IMR-90 (cell line): ENCODE measurements at regions not wholly inside any gene's neighbourhood (a gene's known extent, or its start where the extent isn't known, plus 50 kb on each side); places are given as distances from the start of the nearest gene placed in this dataset.

ENCODE experiments used
- ATAC-seq: fragments of 200-7000 bp; cut with Tn5 transposase; 2 replicates; pipeline ENCODE4 v1.9.1; 2020; ENCODE audit warnings: low read depth, mild to moderate bottlenecking, moderate library complexity
- BruUV-seq: library from RNA; stranded (reverse); fragments of 400-500 nt; replicated peaks from 2 replicates; lab custom pipeline; 2021; lab: Mats Ljungman, UMichigan
- CTCF ChIA-PET: fragments of 300-600 bp; formaldehyde crosslinking; extraction: SDS; loops from one replicate; lab custom pipeline; 2021; ENCODE audit warnings: antibody characterized with exemption; lab: Yijun Ruan, JAX
- POLR2A ChIA-PET: fragments of 300-600 bp; sonication (Branson Sonifier 250); formaldehyde crosslinking; loops from one replicate; lab custom pipeline; 2022; ENCODE audit warnings: antibody characterized with exemption; ENCODE audit not compliant: unreplicated experiment; lab: Charles Lee
- DNase-seq: peaks from one replicate; pipeline ENCODE4 v3.0.0; 2013
- H2AFZ ChIP-seq: replicated peaks from 2 replicates; pipeline ENCODE3; 2013; ENCODE audit warnings: low read length, mild to moderate bottlenecking; ENCODE audit not compliant: poor library complexity
- H2AK5ac ChIP-seq: 2 replicates; pipeline ENCODE4 v1.6.1; 2013; ENCODE audit warnings: low read depth, low read length, inconsistent platforms
- H2AK9ac ChIP-seq: replicated peaks from 2 replicates; pipeline ENCODE3; 2013; ENCODE audit warnings: mild to moderate bottlenecking, low read depth, low read length, moderate library complexity; ENCODE audit not compliant: poor library complexity
- H2BK120ac ChIP-seq: 2 replicates; pipeline ENCODE4 v1.6.1; 2013; ENCODE audit warnings: low read depth, low read length, inconsistent platforms
- H2BK15ac ChIP-seq: 3 replicates; pipeline ENCODE4 v1.6.1; 2013; ENCODE audit warnings: low read depth, low read length, inconsistent platforms
- H2BK20ac ChIP-seq: 2 replicates; pipeline ENCODE4 v1.6.1; 2013; ENCODE audit warnings: low read depth, mild to moderate bottlenecking, inconsistent platforms, low read length, moderate library complexity
- H2BK5ac ChIP-seq: 2 replicates; pipeline ENCODE4 v1.6.1; 2013; ENCODE audit warnings: mild to moderate bottlenecking, low read depth, low read length, inconsistent platforms; ENCODE audit not compliant: poor library complexity, severe bottlenecking
- H3K14ac ChIP-seq: replicated peaks from 2 replicates; pipeline ENCODE4 v1.6.1; 2013; ENCODE audit warnings: low read depth, low read length, inconsistent platforms
- H3K18ac ChIP-seq: 2 replicates; pipeline ENCODE4 v1.6.1; 2013; ENCODE audit warnings: low read depth, low read length, control low read depth
- H3K23ac ChIP-seq: 2 replicates; pipeline ENCODE4 v1.6.1; 2013; ENCODE audit warnings: low read depth, low read length, inconsistent platforms
- H3K27ac ChIP-seq: 2 replicates; pipeline ENCODE4 v1.5.1; 2013; ENCODE audit warnings: mild to moderate bottlenecking, control low read depth, low read length; ENCODE audit not compliant: insufficient read depth
- H3K27me3 ChIP-seq: 2 replicates; pipeline ENCODE4 v1.6.1; 2013; ENCODE audit warnings: low read length; ENCODE audit not compliant: control insufficient read depth, insufficient read depth
- H3K36me3 ChIP-seq: 2 replicates; pipeline ENCODE4 v1.6.1; 2013; ENCODE audit warnings: low read length, mixed read lengths; ENCODE audit not compliant: control insufficient read depth, insufficient read depth
- H3K4ac ChIP-seq: 2 replicates; pipeline ENCODE4 v1.6.1; 2013; ENCODE audit warnings: low read depth, low read length, inconsistent platforms
- H3K4me1 ChIP-seq: 2 replicates; pipeline ENCODE4 v1.6.1; 2013; ENCODE audit warnings: low read length, mixed read lengths; ENCODE audit not compliant: control insufficient read depth, insufficient read depth
- H3K4me2 ChIP-seq: 2 replicates; pipeline ENCODE4 v1.6.1; 2013; ENCODE audit warnings: low read depth, mild to moderate bottlenecking, control low read depth, low read length, moderate library complexity
- H3K4me3 ChIP-seq: 2 replicates; pipeline ENCODE4 v1.5.1; 2013; ENCODE audit warnings: low read depth, mild to moderate bottlenecking, control low read depth, low read length, moderate library complexity; ENCODE audit not compliant: insufficient read depth
- H3K56ac ChIP-seq: 2 replicates; pipeline ENCODE4 v1.6.1; 2013; ENCODE audit warnings: low read length, inconsistent platforms; ENCODE audit not compliant: insufficient read depth; ENCODE audit errors: extremely low read depth
- H3K79me1 ChIP-seq, 2 experiments: 2 replicates each; pipeline ENCODE4 v1.6.1; 2013; ENCODE audit warnings: low read length in 2 of 2, inconsistent platforms in 1 of 2, low read depth in 1 of 2
- H3K9ac ChIP-seq: 2 replicates; pipeline ENCODE4 v1.6.1; 2013; ENCODE audit warnings: low read depth, low read length, control low read depth
- H3K9me1 ChIP-seq: 2 replicates; pipeline ENCODE4 v1.6.1; 2013; ENCODE audit warnings: low read length, inconsistent platforms; ENCODE audit not compliant: insufficient read depth
- H3K9me3 ChIP-seq: 2 replicates; pipeline ENCODE4 v1.6.1; 2013; ENCODE audit warnings: low read length; ENCODE audit not compliant: control insufficient read depth, insufficient read depth
- H4K20me1 ChIP-seq: 2 replicates; pipeline ENCODE4 v1.6.1; 2013; ENCODE audit warnings: low read length, inconsistent platforms; ENCODE audit not compliant: insufficient read depth
- H4K5ac ChIP-seq: 2 replicates; pipeline ENCODE4 v1.6.1; 2013; ENCODE audit warnings: mild to moderate bottlenecking, low read depth, low read length, control low read depth
- H4K8ac ChIP-seq, 2 experiments: 2 replicates each; pipeline ENCODE4 v1.6.1; 2013; ENCODE audit warnings: low read depth in 2 of 2, low read length in 2 of 2, control low read depth in 1 of 2, inconsistent platforms in 1 of 2
- H4K91ac ChIP-seq: 2 replicates; pipeline ENCODE4 v1.6.1; 2013; ENCODE audit warnings: low read depth, low read length, inconsistent platforms; ENCODE audit not compliant: insufficient read depth
- BHLHE40 ChIP-seq: fragments of 150-350 bp; IDR thresholded peaks from 2 replicates; pipeline ENCODE4 v1.6.1; 2016; ENCODE audit warnings: mild to moderate bottlenecking, low read depth, low read length
- CEBPB ChIP-seq: IDR thresholded peaks from 2 replicates; pipeline ENCODE4 v1.6.1; 2012; ENCODE audit warnings: low read depth, low read length, improper control_type of control experiment
- CTCF ChIP-seq: conservative IDR thresholded peaks from 2 replicates; pipeline ENCODE4 v1.5.1; 2012; ENCODE audit warnings: mild to moderate bottlenecking, low read depth, low read length, improper control_type of control experiment
- ELK1 ChIP-seq: fragments of 150-350 bp; IDR thresholded peaks from 2 replicates; pipeline ENCODE4 v1.6.1; 2016; ENCODE audit warnings: low read depth, mild to moderate bottlenecking, low read length, moderate library complexity, borderline replicate concordance
- FOS ChIP-seq: fragments of 150-350 bp; IDR thresholded peaks from 2 replicates; pipeline ENCODE4 v1.6.1; 2016; ENCODE audit warnings: low read depth, low read length
- MXI1 ChIP-seq: IDR thresholded peaks from 2 replicates; pipeline ENCODE4 v1.6.1; 2012; ENCODE audit warnings: low read depth, mild to moderate bottlenecking, low read length, moderate library complexity, borderline replicate concordance
- POLR2A ChIP-seq: IDR thresholded peaks from 2 replicates; pipeline ENCODE4 v1.6.1; 2012; ENCODE audit warnings: mild to moderate bottlenecking, low read depth, low read length
- RAD21 ChIP-seq: IDR thresholded peaks from 2 replicates; pipeline ENCODE4 v1.6.1; 2012; ENCODE audit warnings: low read length, improper control_type of control experiment
- RCOR1 ChIP-seq: IDR thresholded peaks from 2 replicates; pipeline ENCODE4 v1.6.1; 2012; ENCODE audit warnings: mild to moderate bottlenecking, low read length, improper control_type of control experiment; ENCODE audit not compliant: insufficient replicate concordance
- RFX5 ChIP-seq: IDR thresholded peaks from 2 replicates; pipeline ENCODE4 v1.8.0; 2012; ENCODE audit warnings: low read depth, mild to moderate bottlenecking, low read length, moderate library complexity
- WGBS, 2 experiments: methylation state at CpG; one replicate each; pipeline versions ENCODE4 v1.1.5 to v1.1.7; 2013; ENCODE audit warnings: missing lambda C conversion rate in 2 of 2; ENCODE audit not compliant: insufficient read length in 1 of 2; ENCODE audit errors: extremely low coverage in 2 of 2; 5-methylcytosine and 5-hydroxymethylcytosine counted together
- dilution Hi-C: fragments of 300-500 bp; cut with HindIII; formaldehyde crosslinking; loops from one replicate; pipeline ENCODE4 v1.14.3; 2018; ENCODE audit warnings: low sequenced_read_pairs; ENCODE audit not compliant: unreplicated experiment
- in situ Hi-C: fragments of 300-500 bp; cut with MboI; formaldehyde crosslinking; loops from 3 replicates; pipeline ENCODE4 v1.14.3; 2019; ENCODE audit warnings: low sequenced_read_pairs, inconsistent platforms, mixed read lengths
- intact Hi-C: fragments of 100-400 bp; cut with micrococcal nuclease; formaldehyde crosslinking; loops from 2 replicates; pipeline ENCODE4 v1.10.0; 2022

DNA sequence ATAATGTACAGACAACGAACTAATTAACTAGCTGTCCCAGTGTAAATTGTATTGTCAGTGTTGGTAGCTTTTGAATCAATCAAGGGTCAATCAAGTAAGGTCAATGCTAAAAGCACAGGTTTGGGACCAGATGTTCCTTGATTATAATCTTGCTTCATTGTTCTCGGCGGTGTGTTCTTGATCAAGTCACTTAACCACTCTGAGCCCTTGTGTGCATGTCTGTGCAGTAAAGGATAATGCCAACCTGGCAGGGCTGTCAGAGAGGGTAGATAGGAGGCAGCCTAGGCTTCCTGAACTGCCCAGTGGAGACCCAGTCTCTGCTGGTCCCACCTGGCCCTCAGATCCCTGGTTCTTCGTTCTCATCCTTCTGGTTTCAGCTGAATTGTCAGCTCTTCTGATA is 221.0 kb downstream of the EMX2 start:
- Histone ChIP-seq H3K4me2 (no peak overlapping the region), H4K5ac (no peak overlapping the region), H2BK5ac (no peak overlapping the region), H4K20me1 (no peaks in the 10 kb centered on the region), H3K9me1 (no peaks in the 10 kb centered on the region), H2AK9ac (no peak overlapping the region), H3K18ac (no peak overlapping the region), H3K23ac (no peak overlapping the region), H3K4ac (no peak overlapping the region), H2AFZ (no peak overlapping the region), H2BK20ac (no peak overlapping the region), H3K4me1 (no peaks in the 10 kb centered on the region), H3K27me3 (no peaks in the 10 kb centered on the region), H3K79me1 (no peaks in the 10 kb centered on the region), H4K8ac (no peak overlapping the region), H2BK120ac (no peak overlapping the region), H3K56ac (no peak overlapping the region), H4K91ac (no peak overlapping the region), H3K27ac (no peak overlapping the region), H3K9me3 (peaks cover 18% of the 10 kb centered on the region), H3K4me3 (no peak overlapping the region), H3K14ac (no peak overlapping the region), H3K9ac (no peak overlapping the region), H3K36me3 (no peaks in the 10 kb centered on the region), H2BK15ac (no peak overlapping the region), H2AK5ac (no peak overlapping the region)
- in situ Hi-C loops (no loop called here), intact Hi-C loops (no loop called here), dilution Hi-C loops (no loop called here)
- no peak for ATAC-seq
- CTCF ChIA-PET, result no interaction called here
- POLR2A ChIA-PET, result no interaction called here
- WGBS, 2 experiments, result no CpG with 5 or more reads among the region's 4 CpGs
- DNase-seq, result no peak
- BruUV-seq, result no TSS peak
- TF ChIP-seq MXI1 (no peak), RFX5 (no peak), ELK1 (no peak), CEBPB (no peak), RAD21 (no peak), BHLHE40 (no peak), FOS (no peak), RCOR1 (no peak), CTCF (no peak), POLR2A (no peak)
